BE2C (cell line): ENCODE measurements at regions not wholly inside any gene's neighbourhood (a gene's known extent, or its start where the extent isn't known, plus 50 kb on each side); places are given as distances from the start of the nearest gene placed in this dataset.

ENCODE experiments used
- DNase-seq: peaks from one replicate; pipeline ENCODE4 v3.0.0-alpha.2; 2020
- H3K27me3 ChIP-seq: fragments of 250-450 bp; sonication (Bioruptor Pico); 2 replicates; pipeline ENCODE4 v1.5.1; 2020; ENCODE audit warnings: mild to moderate bottlenecking
- H3K36me3 ChIP-seq: fragments of 250-450 bp; sonication (Bioruptor Pico); 2 replicates; pipeline ENCODE4 v1.5.1; 2020; ENCODE audit warnings: mild to moderate bottlenecking
- H3K4me1 ChIP-seq: fragments of 250-450 bp; sonication (Bioruptor Pico); 2 replicates; pipeline ENCODE4 v1.5.1; 2020
- H3K4me3 ChIP-seq: 2 replicates; pipeline ENCODE4 v1.5.1; 2011; ENCODE audit warnings: low read depth, low read length
- H3K9me3 ChIP-seq: fragments of 250-450 bp; sonication (Bioruptor Pico); 2 replicates; pipeline ENCODE4 v1.5.1; 2020
- CTCF ChIP-seq: IDR thresholded peaks from 2 replicates; pipeline ENCODE4 v1.5.1; 2012; ENCODE audit warnings: mild to moderate bottlenecking, low read depth, low read length

GRCh38 chr13:22214184-22214583, 543.3 kb downstream of the FGF9 start:
- H3K4me1 ChIP-seq, result no peaks in the 10 kb centered on the region
- DNase-seq, result no peak
- no peaks in the 10 kb centered on the region for H3K9me3 ChIP-seq
- H3K36me3 ChIP-seq, result no peaks in the 10 kb centered on the region
- H3K27me3 ChIP-seq, result no peaks in the 10 kb centered on the region
- H3K4me3 ChIP-seq, result no peak overlapping the region
- no peak for TF ChIP-seq CTCF

- no peaks in the 10 kb centered on the region for H3K9me3 ChIP-seq
- no peaks in the 10 kb centered on the region for H3K27me3 ChIP-seq
- H3K36me3 ChIP-seq, result no peaks in the 10 kb centered on the region
- DNase-seq, result no peak
- H3K4me3 ChIP-seq, result no peak overlapping the region
- TF ChIP-seq CTCF, result no peak
- no peaks in the 10 kb centered on the region for H3K4me1 ChIP-seq
These were observed 547.9 kb downstream of the FGF9 start for GRCh38 chr13:22218797-22219196.

GRCh38 chr13:22219709-22220108, 548.8 kb downstream of the FGF9 start:
- H3K27me3 ChIP-seq, result no peaks in the 10 kb centered on the region
- TF ChIP-seq CTCF, result no peak
- no peaks in the 10 kb centered on the region for H3K9me3 ChIP-seq
- no peaks in the 10 kb centered on the region for H3K36me3 ChIP-seq
- DNase-seq, result no peak
- no peaks in the 10 kb centered on the region for H3K4me1 ChIP-seq
- H3K4me3 ChIP-seq, result no peak overlapping the region

- no peaks in the 10 kb centered on the region for H3K27me3 ChIP-seq
- H3K4me1 ChIP-seq, result no peaks in the 10 kb centered on the region
- TF ChIP-seq CTCF, result no peak
- H3K4me3 ChIP-seq, result no peak overlapping the region
- DNase-seq, result no peak
- H3K36me3 ChIP-seq, result no peaks in the 10 kb centered on the region
- no peaks in the 10 kb centered on the region for H3K9me3 ChIP-seq
These were observed 549.6 kb downstream of the FGF9 start for GRCh38 chr13:22220151-22221135.

- DNase-seq, result no peak
- Histone ChIP-seq H3K27me3 (no peaks in the 10 kb centered on the region), H3K9me3 (no peaks in the 10 kb centered on the region), H3K36me3 (no peaks in the 10 kb centered on the region), H3K4me3 (no peak overlapping the region), H3K4me1 (no peaks in the 10 kb centered on the region)
- TF ChIP-seq CTCF, result no peak
These were observed 552.5 kb downstream of the FGF9 start for GRCh38 chr13:22223411-22223810.

GRCh38 chr13:22226086-22226485, 555.2 kb downstream of the FGF9 start:
- no peaks in the 10 kb centered on the region for H3K27me3 ChIP-seq
- no peak for TF ChIP-seq CTCF
- DNase-seq, result no peak
- H3K9me3 ChIP-seq, result no peaks in the 10 kb centered on the region
- no peaks in the 10 kb centered on the region for H3K4me1 ChIP-seq
- H3K36me3 ChIP-seq, result no peaks in the 10 kb centered on the region
- H3K4me3 ChIP-seq, result no peak overlapping the region
